MG63 (cell line): ENCODE measurements at regions not wholly inside any gene's neighbourhood (a gene's known extent, or its start where the extent isn't known, plus 50 kb on each side); places are given as distances from the start of the nearest gene placed in this dataset.

ENCODE experiments used
- DNase-seq: peaks from one replicate; pipeline ENCODE4 v3.0.0-alpha.2; 2020
- H3K27me3 ChIP-seq: fragments of 250-450 bp; sonication (Bioruptor Pico); 2 replicates; pipeline ENCODE4 v1.5.1; 2020; ENCODE audit warnings: mild to moderate bottlenecking, moderate library complexity
- H3K36me3 ChIP-seq: fragments of 250-450 bp; sonication (Bioruptor Pico); 2 replicates; pipeline ENCODE4 v1.5.1; 2020; ENCODE audit warnings: mild to moderate bottlenecking, moderate library complexity
- H3K4me3 ChIP-seq: fragments of 250-450 bp; sonication (Bioruptor Pico); 2 replicates; pipeline ENCODE4 v1.5.1; 2020; ENCODE audit warnings: mild to moderate bottlenecking, moderate library complexity
- H3K9me3 ChIP-seq: fragments of 250-450 bp; sonication (Bioruptor Pico); 2 replicates; pipeline ENCODE4 v1.5.1; 2020; ENCODE audit warnings: mild to moderate bottlenecking, moderate library complexity

- DNase-seq, result no peak
- Histone ChIP-seq H3K27me3 (no peaks in the 10 kb centered on the region), H3K9me3 (peaks cover 15% of the 10 kb centered on the region; the same call in 1 of the 2 replicates), H3K36me3 (peaks cover 3% of the 10 kb centered on the region; the same call in 1 of the 2 replicates), H3K4me3 (no peak overlapping the region)
Observed at GRCh38 chr21:27831816-27832569, 865.1 kb upstream of the ADAMTS5 start.

GRCh38 chr21:27831177-27831576 lies 864.3 kb upstream of the ADAMTS5 start:
- peaks cover 3% of the 10 kb centered on the region; the same call in 1 of the 2 replicates for H3K36me3 ChIP-seq
- DNase-seq, result no peak

GRCh38 chr21:27827972-27828371 lies 861.1 kb upstream of the ADAMTS5 start:
- H3K4me3 ChIP-seq, result no peak overlapping the region

More at GRCh38 chr21:27831177-27831576, 864.3 kb upstream of the ADAMTS5 start:
- Histone ChIP-seq H3K27me3 (no peaks in the 10 kb centered on the region), H3K9me3 (peaks cover 13% of the 10 kb centered on the region; the same call in 1 of the 2 replicates), H3K4me3 (no peak overlapping the region)

GRCh38 chr21:27825035-27825434 lies 858.1 kb upstream of the ADAMTS5 start:
- H3K9me3 ChIP-seq, result no peaks in the 10 kb centered on the region
- no peaks in the 10 kb centered on the region for H3K36me3 ChIP-seq
- no peak overlapping the region for H3K4me3 ChIP-seq
- no peak for DNase-seq
- H3K27me3 ChIP-seq, result no peaks in the 10 kb centered on the region

More at GRCh38 chr21:27827972-27828371, 861.1 kb upstream of the ADAMTS5 start:
- Histone ChIP-seq H3K36me3 (no peaks in the 10 kb centered on the region), H3K27me3 (no peaks in the 10 kb centered on the region), H3K9me3 (no peaks in the 10 kb centered on the region; the same call in 1 of the 2 replicates)
- DNase-seq, result no peak

- Histone ChIP-seq H3K4me3 (no peak overlapping the region), H3K9me3 (no peaks in the 10 kb centered on the region), H3K27me3 (no peaks in the 10 kb centered on the region), H3K36me3 (no peaks in the 10 kb centered on the region)
- no peak for DNase-seq
Observed at GRCh38 chr21:27823652-27824201, 856.8 kb upstream of the ADAMTS5 start.

- Histone ChIP-seq H3K27me3 (no peaks in the 10 kb centered on the region), H3K36me3 (no peaks in the 10 kb centered on the region), H3K9me3 (no peaks in the 10 kb centered on the region), H3K4me3 (no peak overlapping the region)
- DNase-seq, result no peak
Observed at GRCh38 chr21:27820342-27820741, 853.5 kb upstream of the ADAMTS5 start.

- DNase-seq, result no peak
- Histone ChIP-seq H3K36me3 (no peaks in the 10 kb centered on the region), H3K9me3 (no peaks in the 10 kb centered on the region), H3K27me3 (no peaks in the 10 kb centered on the region), H3K4me3 (no peak overlapping the region)
Observed at GRCh38 chr21:27819299-27819698, 852.4 kb upstream of the ADAMTS5 start.

GRCh38 chr21:27818847-27819246 lies 852.0 kb upstream of the ADAMTS5 start:
- Histone ChIP-seq H3K27me3 (no peaks in the 10 kb centered on the region), H3K36me3 (no peaks in the 10 kb centered on the region), H3K9me3 (no peaks in the 10 kb centered on the region), H3K4me3 (no peak overlapping the region)
- peak; percentile 4 for DNase-seq

- no peak for DNase-seq
- Histone ChIP-seq H3K27me3 (no peaks in the 10 kb centered on the region), H3K36me3 (no peaks in the 10 kb centered on the region), H3K9me3 (no peaks in the 10 kb centered on the region), H3K4me3 (no peak overlapping the region)
Observed at GRCh38 chr21:27817902-27818623, 851.2 kb upstream of the ADAMTS5 start.

GRCh38 chr21:27817074-27817473 lies 850.2 kb upstream of the ADAMTS5 start:
- Histone ChIP-seq H3K27me3 (no peaks in the 10 kb centered on the region), H3K4me3 (no peak overlapping the region), H3K36me3 (no peaks in the 10 kb centered on the region), H3K9me3 (no peaks in the 10 kb centered on the region)
- no peak for DNase-seq

GRCh38 chr21:27816301-27816700 lies 849.4 kb upstream of the ADAMTS5 start:
- Histone ChIP-seq H3K27me3 (no peaks in the 10 kb centered on the region), H3K9me3 (no peaks in the 10 kb centered on the region), H3K4me3 (no peak overlapping the region), H3K36me3 (no peaks in the 10 kb centered on the region)
- DNase-seq, result no peak

GRCh38 chr21:27814226-27814625 lies 847.3 kb upstream of the ADAMTS5 start:
- no peak for DNase-seq
- Histone ChIP-seq H3K27me3 (no peaks in the 10 kb centered on the region), H3K9me3 (peaks cover 2% of the 10 kb centered on the region; the same call in 1 of the 2 replicates), H3K36me3 (no peaks in the 10 kb centered on the region), H3K4me3 (no peak overlapping the region)

GRCh38 chr21:27813750-27814149 lies 846.9 kb upstream of the ADAMTS5 start:
- H3K9me3 ChIP-seq, result peaks cover 2% of the 10 kb centered on the region; the same call in 1 of the 2 replicates
- no peaks in the 10 kb centered on the region for H3K36me3 ChIP-seq
- peak; percentile 28 for DNase-seq
- H3K4me3 ChIP-seq, result no peak overlapping the region
- H3K27me3 ChIP-seq, result no peaks in the 10 kb centered on the region

- H3K9me3 ChIP-seq, result peaks cover 2% of the 10 kb centered on the region; the same call in 1 of the 2 replicates
- no peaks in the 10 kb centered on the region for H3K27me3 ChIP-seq
- H3K4me3 ChIP-seq, result no peak overlapping the region
- no peaks in the 10 kb centered on the region for H3K36me3 ChIP-seq
- DNase-seq, result no peak
Observed at GRCh38 chr21:27813344-27813743, 846.5 kb upstream of the ADAMTS5 start.

- Histone ChIP-seq H3K4me3 (no peak overlapping the region), H3K27me3 (no peaks in the 10 kb centered on the region), H3K9me3 (peaks cover 2% of the 10 kb centered on the region; the same call in 1 of the 2 replicates), H3K36me3 (no peaks in the 10 kb centered on the region)
- DNase-seq, result no peak
Observed at GRCh38 chr21:27812279-27812678, 845.4 kb upstream of the ADAMTS5 start.

GRCh38 chr21:27808923-27809322 lies 842.0 kb upstream of the ADAMTS5 start:
- H3K9me3 ChIP-seq, result peaks cover 2% of the 10 kb centered on the region; the same call in 1 of the 2 replicates
- no peak for DNase-seq
- no peaks in the 10 kb centered on the region for H3K36me3 ChIP-seq
- no peaks in the 10 kb centered on the region for H3K27me3 ChIP-seq
- H3K4me3 ChIP-seq, result no peak overlapping the region

GRCh38 chr21:27807596-27807995 lies 840.7 kb upstream of the ADAMTS5 start:
- no peaks in the 10 kb centered on the region for H3K27me3 ChIP-seq
- peaks cover 2% of the 10 kb centered on the region; the same call in 1 of the 2 replicates for H3K9me3 ChIP-seq
- DNase-seq, result peak; percentile 58
- no peaks in the 10 kb centered on the region for H3K36me3 ChIP-seq
- H3K4me3 ChIP-seq, result no peak overlapping the region
